Stimulated activated CD8-positive, alpha-beta memory T cell treated with anti-CD3 and anti-CD28 coated beads, Interleukin-2, amount 100 ng/mL, for 1 hour (primary cell): ENCODE measurements at regions not wholly inside any gene's neighbourhood (a gene's known extent, or its start where the extent isn't known, plus 50 kb on each side); places are given as distances from the start of the nearest gene placed in this dataset.
"Not testable (repeated sequence)": the region's sequence is repeated elsewhere in the genome, so short reads cannot be mapped to it uniquely, and the experiment has no call there.

Experiments used
- DNase-seq, 2 donors: peaks; one replicate each; pipeline ENCODE4 v3.0.0-alpha.2; 2020; ENCODE audit warnings: low read depth in 2 of 2

DNA sequence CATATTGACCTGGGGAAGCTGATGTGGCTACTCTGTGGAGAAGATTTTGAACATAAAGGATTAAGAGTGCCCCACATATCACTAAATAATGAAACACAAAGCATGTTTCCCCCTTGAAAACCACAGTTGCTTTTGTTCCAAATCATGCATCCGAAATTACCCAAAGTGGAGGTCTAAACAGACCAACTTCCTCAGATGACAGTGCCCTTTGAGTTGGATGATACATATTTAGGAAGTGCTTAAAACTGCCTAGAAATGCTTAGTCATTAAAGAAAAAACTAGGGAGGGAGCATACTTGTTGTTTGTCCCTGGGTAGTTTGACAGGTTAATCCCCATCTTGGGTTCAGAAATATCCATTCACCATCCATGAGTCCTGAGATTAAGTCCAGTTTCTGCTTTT lies 1070.3 kb downstream of the SUCLG1 start:
- no peak for DNase-seq

DNA sequence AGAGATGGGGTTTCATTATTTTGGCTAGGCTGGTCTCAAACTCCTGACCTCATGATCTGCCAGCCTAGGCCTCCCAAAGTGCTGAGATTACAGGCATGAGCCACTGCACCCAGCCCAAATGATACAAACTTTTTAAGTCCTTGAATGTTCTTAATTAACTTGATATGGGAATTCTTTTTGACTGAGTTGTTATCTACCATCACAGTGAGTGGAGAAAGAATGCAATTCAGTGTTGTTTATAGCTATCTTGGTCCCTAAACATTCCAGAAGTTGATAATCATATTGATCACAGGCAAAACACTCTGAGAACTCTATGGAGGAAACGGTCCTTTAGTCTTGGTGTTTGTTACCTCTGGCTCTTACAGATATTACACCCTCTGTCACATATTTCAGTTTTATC lies 1072.5 kb downstream of the SUCLG1 start:
- no peak for DNase-seq

DNA sequence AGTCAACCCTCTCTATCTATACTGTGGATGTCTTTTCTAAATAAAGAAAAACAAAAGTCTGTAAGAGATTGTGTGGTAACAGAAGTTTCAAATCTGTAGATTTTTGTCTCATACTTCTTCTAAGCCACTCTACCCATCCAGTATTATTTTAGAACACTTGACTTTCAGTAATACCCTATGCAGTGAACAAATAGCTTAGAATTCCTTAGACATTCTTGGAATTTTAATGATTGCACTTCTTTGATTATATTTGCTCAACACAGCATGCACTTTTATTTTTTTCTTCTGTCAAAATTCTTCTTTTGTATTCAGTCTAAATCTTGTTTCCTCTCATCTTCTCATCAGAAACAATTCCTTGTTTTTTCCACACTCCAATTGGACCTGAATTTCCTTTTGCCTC lies 1080.2 kb downstream of the SUCLG1 start:
- DNase-seq, result no peak

DNA sequence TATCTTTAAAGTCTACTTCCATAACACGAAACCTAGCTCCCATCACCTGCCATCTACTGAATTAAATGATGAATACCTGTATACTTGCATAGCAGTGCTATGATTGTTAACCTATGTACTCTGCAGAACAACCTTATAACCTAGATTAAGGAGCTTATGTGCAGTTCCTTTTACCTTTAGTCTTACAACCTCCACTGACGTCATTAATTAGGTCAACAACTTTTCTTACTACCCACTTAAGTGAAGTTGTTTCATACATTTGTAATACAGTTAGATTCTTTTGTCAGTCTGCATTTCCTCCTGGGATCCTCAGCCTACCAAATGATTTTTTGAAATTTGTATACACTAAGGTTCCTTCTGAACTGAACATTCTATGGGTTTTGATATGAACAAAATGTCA lies 1082.3 kb downstream of the SUCLG1 start:
- no peak for DNase-seq

DNA sequence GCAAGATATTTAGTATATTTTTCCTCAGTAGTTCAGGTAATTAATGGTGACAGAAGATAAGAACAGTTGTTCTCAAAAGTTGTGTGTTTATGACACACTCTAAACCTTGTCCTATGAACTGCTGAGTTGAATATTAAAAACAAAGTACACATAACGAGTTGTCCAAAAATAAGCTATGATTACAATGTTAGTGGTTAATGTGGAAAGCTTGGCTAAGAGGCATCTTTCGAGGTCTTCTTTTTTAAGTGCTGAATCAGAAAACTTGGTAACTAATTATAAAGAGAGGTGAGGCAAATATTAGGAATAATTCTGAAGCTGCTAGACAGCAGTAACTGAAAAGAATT lies 1088.7 kb downstream of the SUCLG1 start:
- no peak for DNase-seq

DNA sequence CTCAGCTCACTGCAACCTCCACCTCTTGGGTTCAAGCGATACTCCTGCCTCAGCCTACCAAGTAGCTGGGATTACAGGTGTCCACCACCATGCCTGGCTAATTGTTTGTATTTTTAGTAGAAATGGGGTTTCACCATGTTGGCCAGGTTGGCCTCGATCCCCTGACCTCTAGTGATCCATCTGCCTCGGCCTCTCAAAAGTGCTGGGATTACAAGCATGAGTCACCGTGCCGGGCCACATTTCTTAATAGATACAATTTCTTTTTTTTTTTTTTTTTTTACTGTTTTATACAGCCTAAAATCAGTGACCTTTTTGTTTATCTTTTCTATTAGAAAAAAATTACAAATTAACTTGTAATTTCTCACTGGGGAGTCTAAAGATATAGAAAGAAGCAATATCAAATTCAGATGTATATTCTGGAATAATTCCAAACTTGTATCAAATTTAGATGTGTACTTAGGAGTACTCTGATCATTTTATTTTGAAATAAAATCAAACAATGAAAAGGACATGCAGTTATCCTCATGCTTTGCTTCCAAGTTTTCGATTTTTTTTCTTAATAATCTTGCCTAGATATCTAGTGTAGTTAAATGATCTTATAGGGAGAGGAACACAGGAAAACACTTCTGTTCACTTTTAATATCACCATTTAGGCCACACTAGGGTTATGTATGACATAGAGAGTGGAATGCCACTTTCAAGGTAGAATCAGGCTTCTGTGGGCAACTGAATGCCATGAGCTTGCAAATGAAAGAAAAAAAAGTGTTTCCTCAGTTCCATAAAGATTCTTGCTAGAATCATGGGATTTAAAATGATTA lies 1089.3 kb downstream of the SUCLG1 start:
- no peak for DNase-seq

DNA sequence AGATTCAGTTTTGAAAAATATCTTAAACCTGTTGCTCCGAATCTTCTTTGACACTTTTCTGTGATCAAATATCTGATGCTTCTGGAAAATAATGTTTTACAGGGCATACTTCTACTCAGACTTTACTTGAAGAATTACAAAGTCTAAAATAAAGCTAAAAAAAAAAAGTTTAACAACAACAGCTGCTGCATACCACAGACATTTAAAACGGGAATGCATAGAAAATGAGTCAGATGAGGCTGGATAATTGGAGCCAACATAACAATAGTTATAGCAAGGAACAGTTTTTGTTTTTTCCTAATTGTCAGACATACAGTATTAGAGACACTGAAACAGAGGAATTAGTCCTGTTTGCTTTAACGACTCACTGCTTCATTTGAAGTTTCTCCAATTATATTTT lies 1090.2 kb downstream of the SUCLG1 start:
- no peak for DNase-seq

DNA sequence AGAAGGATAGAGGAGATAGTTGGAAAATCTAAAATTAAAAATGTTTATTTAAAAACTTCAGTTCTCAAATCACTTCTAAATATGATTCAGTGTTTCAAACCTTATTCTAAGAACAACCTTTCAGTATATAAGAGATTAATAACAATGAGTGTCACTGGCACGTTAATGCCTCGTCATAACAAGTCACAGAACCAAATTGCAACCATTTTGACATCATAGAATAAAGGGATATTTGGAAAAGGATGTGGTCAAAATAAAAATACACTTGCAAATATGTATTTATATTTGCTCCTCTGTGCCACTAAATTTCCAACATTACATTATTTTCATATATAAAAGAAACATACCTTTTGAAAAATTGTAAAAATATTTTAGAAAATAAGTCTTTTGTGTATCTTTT lies 1090.6 kb downstream of the SUCLG1 start:
- DNase-seq, result no peak

DNA sequence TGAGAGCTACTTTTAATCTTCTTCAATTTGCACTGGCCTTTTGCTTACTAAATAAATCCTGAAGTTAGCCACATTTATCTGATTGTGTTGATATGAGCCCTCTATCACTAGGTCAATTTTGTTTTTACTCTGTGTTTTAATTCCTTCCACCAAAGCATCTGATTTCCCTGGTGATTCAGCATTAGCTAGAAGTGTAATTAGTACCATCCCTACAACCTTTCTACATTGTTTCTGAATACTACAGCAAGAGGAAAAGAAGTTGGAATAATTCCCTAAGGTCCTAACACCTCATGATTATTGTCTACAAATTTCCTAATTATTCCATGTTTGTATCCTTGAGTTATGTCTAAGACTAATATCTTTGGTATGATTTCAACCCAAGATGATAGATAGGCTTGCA lies 1093.6 kb downstream of the SUCLG1 start:
- DNase-seq, result no peak

DNA sequence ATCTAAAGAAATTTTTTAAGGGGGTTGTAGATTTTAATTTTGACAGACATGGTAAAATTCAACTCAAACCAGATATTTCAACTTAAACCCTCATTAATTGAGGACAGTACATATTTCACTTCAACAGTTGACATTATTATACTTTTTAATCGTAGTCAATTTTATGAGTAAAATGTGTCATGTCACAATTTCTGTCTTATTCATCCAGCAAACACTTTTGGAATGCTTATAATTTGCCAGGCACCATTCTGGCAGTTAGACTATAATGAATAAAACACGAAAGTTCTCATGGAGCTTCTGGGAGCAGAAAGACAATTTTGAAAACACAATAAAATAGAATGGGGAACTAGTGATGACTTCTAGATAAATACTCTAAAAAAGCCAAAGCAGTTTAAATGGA lies 1094.8 kb downstream of the SUCLG1 start:
- no peak for DNase-seq

DNA sequence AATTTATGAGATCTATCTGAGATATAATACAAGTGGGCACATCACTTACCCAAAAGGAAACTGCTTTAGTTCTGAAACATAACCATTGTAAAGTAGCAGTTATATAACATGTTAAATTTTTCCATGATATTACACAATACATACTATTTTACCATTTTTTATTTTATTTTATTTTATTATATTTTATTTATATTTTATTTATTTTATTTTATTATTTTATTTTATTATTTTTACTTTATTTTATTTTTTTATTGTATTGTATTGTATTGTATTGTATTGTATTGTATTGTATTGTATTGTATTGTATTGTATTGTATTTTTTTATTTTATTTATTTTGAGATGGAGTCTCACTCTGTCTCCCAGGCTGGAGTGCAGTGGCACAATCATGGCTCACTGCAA lies 1095.9 kb downstream of the SUCLG1 start:
- DNase-seq, result not testable (repeated sequence)

DNA sequence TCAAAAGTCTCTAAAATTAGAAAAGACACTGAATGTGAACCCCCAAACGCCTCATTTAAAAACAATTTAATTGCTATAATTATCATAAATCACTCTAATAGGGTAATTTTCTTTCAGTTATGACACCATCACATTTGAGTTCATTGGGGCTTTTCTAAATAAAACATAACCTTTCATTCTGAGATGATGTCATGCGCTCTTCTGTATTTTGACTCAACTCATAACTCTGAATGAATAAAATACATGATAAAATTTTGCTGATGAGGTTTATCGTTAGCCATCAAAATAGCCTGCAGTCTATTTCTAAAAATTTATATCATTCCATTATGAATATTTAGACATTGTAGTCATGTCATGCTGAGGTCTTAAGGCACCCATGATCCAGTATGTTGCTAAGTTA lies 1099.7 kb downstream of the SUCLG1 start:
- no peak for DNase-seq

DNA sequence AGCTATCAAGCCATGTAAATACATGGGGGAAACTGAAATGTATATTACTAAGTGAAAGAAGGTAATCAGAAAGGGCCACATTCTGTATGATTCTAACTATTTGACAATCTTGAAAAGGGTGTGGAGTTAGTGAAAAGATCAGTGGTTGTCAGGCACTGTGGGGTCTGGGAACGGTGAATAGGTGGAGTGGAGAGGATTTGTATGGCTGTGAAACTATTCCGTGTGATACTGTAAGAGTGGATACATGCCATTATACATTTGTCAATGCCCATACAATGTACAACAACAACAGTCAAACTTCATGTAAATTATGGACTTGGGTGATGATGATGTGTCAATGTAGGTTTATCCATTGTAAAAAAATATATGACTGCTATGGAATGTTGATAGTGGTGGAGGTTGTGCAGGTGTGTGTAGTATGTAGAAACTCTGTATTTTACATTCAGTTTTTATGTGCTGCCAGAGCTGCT lies 1116.2 kb downstream of the SUCLG1 start:
- DNase-seq, result no peak

DNA sequence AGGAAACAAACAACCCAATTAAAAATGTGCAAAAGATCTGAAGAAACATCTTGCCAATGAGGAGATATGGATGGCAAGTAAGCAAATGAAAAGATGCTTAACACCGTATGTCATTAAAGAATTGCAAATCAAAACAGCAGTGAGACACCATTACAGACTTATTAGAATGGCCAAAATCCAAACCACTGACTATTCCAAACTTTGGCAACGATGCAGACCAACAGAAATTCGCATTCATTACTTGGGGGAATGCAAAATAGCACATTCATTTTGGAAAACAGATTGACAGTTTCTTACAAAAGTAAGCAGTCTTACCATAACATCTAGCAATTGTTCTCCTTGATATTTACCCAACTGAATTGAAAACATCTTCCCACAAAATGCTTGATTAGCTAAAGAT lies 1118.7 kb downstream of the SUCLG1 start:
- no peak for DNase-seq

DNA sequence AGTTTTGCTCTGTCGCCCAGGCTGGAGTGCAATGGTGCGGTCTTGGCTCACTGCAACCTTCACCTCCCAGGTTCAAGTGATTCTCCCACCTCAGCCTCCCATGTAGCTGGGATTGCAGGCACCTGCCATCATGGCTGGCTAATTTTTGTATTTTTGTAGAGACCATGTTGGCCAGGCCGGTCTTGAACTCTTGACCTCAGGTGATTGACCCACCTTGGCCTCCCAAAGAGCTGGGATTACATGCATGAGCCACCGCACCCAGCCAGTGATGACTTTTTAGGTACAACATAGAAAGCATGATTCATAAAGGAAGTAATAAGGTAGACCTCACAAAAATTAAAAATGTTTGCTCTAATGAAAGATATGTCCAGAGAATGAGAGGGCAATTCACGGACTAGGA lies 1119.1 kb downstream of the SUCLG1 start:
- DNase-seq, result not testable (repeated sequence)

DNA sequence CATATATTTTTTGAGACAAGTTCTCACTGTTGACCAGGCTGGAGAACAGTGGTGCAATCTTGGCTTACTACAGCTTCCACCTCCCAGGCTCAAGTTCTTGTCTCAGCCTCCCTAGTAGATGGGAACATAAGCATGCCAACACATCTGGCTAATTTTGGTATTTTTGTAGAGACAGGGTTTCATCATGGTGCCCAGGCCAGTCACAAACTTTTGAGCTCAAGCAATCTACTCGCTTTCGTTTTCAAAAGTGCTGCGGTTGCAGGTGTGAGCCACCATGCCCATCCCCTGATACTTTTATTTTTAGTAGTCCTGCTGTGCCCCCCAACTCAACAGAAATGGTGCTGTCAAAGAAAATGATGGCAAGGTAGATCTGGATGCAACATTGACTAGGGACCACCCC lies 1127.3 kb downstream of the SUCLG1 start:
- no peak for DNase-seq

DNA sequence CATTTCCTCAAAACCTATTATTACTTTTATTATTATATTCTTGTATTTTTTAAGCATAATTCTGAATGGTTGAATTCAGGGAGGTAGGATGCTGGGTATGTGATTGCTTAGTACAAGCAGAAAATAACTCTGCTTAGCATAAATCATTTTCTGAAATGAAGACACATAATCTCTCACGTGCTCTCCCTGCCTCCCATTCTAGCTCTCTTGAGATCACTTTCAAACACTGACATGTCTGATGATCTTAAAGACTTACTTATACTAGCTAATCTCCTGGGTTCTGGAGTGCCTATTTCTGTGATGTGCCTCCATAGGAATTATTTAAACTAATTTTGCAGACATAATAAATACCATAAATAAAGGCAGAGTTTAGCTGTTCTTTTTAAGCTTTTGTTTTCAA lies 1136.0 kb downstream of the SUCLG1 start:
- no peak for DNase-seq

DNA sequence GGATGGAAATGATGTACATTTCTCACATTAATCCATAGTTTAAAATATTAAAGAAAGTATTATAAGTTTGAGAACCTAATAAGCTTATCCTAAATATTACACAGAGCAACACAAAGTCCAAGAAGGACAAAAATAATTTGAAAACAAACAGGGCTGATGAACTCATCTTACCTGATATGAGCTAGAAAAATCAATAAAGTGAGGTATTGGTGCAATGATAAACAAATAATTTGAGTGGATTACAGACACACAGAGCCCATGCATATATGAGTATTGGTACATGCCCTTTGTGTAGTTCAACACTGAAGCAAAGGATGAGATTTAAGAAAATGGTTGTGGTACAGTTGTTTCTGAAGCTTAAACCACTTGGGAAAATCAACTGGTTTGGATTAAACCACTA lies 1139.0 kb downstream of the SUCLG1 start:
- no peak for DNase-seq

DNA sequence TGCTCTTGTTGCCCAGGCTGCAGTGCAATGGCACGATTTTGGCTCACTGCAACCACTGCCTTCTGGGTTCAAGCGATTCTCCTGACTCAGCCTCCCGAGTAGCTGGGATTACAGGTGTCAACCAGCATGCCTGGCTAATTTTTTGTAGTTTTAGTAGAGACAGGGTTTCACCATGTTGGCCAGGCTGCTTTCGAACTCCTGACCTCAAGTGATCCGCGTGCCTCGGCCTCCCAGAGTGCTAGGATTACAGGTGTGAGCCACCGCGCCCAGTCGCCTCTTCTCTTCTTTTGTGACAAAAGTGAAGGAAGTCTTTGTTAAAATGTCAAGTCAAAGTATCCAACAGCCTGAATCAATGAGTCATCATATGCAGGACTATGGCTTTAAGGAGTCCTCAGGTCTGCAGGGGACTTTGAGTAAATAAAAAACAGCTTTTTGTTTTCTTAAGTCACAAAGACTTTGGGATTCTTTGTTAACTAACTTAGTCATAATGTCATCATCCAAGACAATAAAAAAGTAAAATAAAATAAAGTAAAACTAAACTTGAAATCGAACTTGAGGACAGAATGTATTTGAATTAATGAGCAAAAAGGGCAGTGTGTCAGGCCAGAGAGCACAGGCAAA lies 1153.2 kb downstream of the SUCLG1 start:
- DNase-seq, result no peak

DNA sequence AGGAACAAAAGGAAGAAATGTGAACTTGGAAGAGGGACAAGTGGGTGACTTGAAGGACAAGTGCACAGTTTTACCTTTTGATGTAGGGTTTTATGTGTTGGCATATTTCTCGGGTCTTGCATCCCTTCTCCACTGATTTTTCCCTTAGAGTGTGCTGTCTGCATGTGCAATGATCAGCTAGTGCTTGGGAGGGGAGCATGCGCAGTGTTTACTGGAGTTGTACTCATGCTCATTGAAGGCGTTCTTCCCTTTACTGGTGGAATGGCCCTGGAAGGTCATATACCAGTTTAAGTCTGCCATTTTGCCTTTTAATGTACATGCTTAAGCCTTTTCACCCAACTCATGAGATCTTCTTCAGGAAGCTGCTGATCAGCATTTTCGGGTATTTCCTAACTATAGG lies 1168.0 kb downstream of the SUCLG1 start:
- DNase-seq, result no peak

DNA sequence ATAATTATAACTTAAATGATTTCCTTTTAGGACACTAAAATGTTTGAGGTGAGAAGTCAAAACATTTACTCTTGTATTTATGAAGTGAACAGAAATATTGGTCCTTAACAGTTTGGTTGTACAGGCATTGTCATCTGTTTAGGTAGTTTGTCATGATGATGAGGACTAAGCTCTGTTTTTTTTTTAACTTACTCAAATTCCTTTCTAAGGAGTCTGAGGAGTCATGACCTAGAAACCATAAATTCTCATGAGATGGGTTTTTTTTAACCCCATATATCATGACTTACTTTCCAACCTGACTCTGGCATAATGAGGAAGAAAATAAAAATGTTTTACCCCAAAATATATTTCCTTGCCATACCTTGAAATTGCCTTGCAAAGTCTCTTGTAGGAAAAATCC lies 1176.2 kb downstream of the SUCLG1 start:
- DNase-seq, result no peak

DNA sequence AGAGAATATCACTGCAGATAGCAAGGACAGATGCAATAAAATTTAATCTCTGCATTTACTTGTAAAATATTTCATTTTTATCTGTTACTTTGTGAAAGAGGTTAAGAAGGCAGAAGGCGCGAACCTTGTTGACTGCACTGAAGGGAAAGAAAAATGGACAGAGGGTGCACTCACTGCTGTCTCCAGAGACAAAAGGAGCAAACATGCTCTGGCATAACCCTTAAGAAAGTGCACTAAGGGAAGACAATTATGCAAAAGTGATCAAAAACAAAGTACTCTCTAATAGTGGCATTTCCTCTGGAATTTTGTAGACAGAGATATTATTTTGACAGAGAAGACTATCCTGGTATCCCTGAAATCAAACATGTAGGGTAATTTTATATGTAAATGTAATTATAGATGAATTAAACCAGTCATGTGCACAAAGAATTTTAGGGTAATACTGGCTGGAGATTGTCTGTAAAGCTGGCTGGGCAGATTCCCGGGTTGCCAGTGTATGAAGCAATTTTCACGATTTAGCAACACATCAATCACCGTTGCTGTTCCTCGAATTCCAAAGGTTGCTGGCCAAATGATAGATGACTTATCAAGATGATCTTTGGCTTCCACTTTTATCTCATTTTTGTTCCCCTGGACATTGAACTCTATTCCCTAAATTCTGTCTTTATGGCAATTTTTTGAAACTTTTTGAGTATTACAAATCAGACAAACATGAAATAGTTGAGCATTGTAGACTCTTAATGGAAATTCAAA lies 1176.9 kb downstream of the SUCLG1 start:
- no peak for DNase-seq

DNA sequence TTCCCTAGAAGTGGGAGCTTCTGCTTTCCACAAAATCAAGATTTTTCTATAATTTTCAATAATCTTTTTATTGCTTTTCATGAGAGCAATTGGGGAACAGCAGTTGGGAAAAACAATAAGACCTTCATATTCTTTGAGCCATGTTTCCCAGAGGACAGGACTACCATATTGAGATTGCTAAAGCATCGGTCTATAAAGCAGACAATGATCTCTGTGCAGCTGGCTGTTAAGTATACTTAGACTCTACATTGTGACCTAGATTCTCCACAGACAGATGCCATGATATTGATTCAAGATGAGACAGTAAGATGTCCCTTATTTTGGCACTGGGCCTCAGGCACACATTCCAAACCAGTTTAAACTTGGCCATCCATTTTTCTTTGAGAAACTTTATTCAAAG lies 1178.7 kb downstream of the SUCLG1 start:
- DNase-seq, result no peak
